Hematopoietic multipotent progenitor cell treated with erythropoietin and hydrocortisone succinate and interleukin-3 and kit ligand, for 6 days (in vitro differentiated cells): ENCODE measurements at regions not wholly inside any gene's neighbourhood (a gene's known extent, or its start where the extent isn't known, plus 50 kb on each side); places are given as distances from the start of the nearest gene placed in this dataset.

Experiments
- DNase-seq: peaks from one replicate; pipeline ENCODE4 v3.0.0-alpha.2; 2015

- no peak for DNase-seq
These were observed 195.0 kb downstream of the ZNF326 start for GRCh38 chr1:90189889-90190288.

GRCh38 chr1:90187323-90187585 lies 192.3 kb downstream of the ZNF326 start:
- DNase-seq = no peak

- DNase-seq = no peak
These were observed 191.8 kb downstream of the ZNF326 start for GRCh38 chr1:90186506-90187322.

GRCh38 chr1:90176530-90176929 lies 181.6 kb downstream of the ZNF326 start:
- DNase-seq = peak; percentile 3

- DNase-seq = no peak
These were observed 180.7 kb downstream of the ZNF326 start for GRCh38 chr1:90175490-90176167.

- DNase-seq = no peak
These were observed 179.3 kb downstream of the ZNF326 start for GRCh38 chr1:90174246-90174645.

- no peak for DNase-seq
These were observed 167.3 kb downstream of the ZNF326 start for GRCh38 chr1:90162216-90162615.

- no peak for DNase-seq
These were observed 166.7 kb downstream of the ZNF326 start for GRCh38 chr1:90161625-90162024.

GRCh38 chr1:90155721-90156487 lies 161.0 kb downstream of the ZNF326 start:
- no peak for DNase-seq

GRCh38 chr1:90154711-90155110 lies 159.8 kb downstream of the ZNF326 start:
- DNase-seq = no peak

- DNase-seq = no peak
These were observed 154.2 kb downstream of the ZNF326 start for GRCh38 chr1:90149101-90149500.

GRCh38 chr1:90147093-90147492 lies 152.2 kb downstream of the ZNF326 start:
- no peak for DNase-seq

- no peak for DNase-seq
These were observed 149.9 kb downstream of the ZNF326 start for GRCh38 chr1:90144820-90145219.

GRCh38 chr1:90143591-90143990 lies 148.7 kb downstream of the ZNF326 start:
- no peak for DNase-seq

GRCh38 chr1:90142697-90143096 lies 147.8 kb downstream of the ZNF326 start:
- no peak for DNase-seq

- DNase-seq = no peak
These were observed 144.9 kb downstream of the ZNF326 start for GRCh38 chr1:90139837-90140236.

GRCh38 chr1:90135286-90135685 lies 140.4 kb downstream of the ZNF326 start:
- DNase-seq = no peak

- DNase-seq = no peak
These were observed 139.5 kb downstream of the ZNF326 start for GRCh38 chr1:90134175-90134955.

- peak; percentile 74 for DNase-seq
These were observed 138.2 kb downstream of the ZNF326 start for GRCh38 chr1:90133133-90133532.

- no peak for DNase-seq
These were observed 137.4 kb downstream of the ZNF326 start for GRCh38 chr1:90132306-90132705.

- no peak for DNase-seq
These were observed 132.5 kb downstream of the ZNF326 start for GRCh38 chr1:90127288-90127953.

GRCh38 chr1:90126834-90127233 lies 131.9 kb downstream of the ZNF326 start:
- DNase-seq = no peak
